ENCODE measurements at regions not wholly inside any gene's neighbourhood (a gene's known extent, or its start where the extent isn't known, plus 50 kb on each side); places are given as distances from the start of the nearest gene placed in this dataset.
"Not testable (repeated sequence)": the region's sequence is repeated elsewhere in the genome, so short reads cannot be mapped to it uniquely, and the experiment has no call there.

GRCh38 chr21:26238646-26239045 is 68.1 kb upstream of the APP start:
- H3K4me1 ChIP-seq: no peaks in the 10 kb centered on the region
- H3K9me3 ChIP-seq: no peaks in the 10 kb centered on the region
- H3K36me3 ChIP-seq: no peaks in the 10 kb centered on the region
- DNase-seq: no peak
- in situ Hi-C loops (cut with MboI; ENCODE audit: low pct_ligation_motif_present in 1 of 4, low pct_unique_long_range_greater_than_20kb in 1 of 4, low sequenced_read_pairs in 3 of 4) (no loop called here), intact Hi-C loops (cut with DNase I; ENCODE audit: low total_unique reads) (no loop called here)
- no peak overlapping the region for H3K4me3 ChIP-seq
- TF ChIP-seq EP300 (IDR thresholded peaks at IDR 0.05; ENCODE audit: low read depth) (no peak), CTCF (IDR thresholded peaks at IDR 0.05) (no peak), POLR2AphosphoS5 (IDR thresholded peaks at IDR 0.05) (no peak), POLR2A (IDR thresholded peaks at IDR 0.05) (no peak)
- H3K27me3 ChIP-seq: no peaks in the 10 kb centered on the region
- no peak overlapping the region for H3K27ac ChIP-seq
- WGBS, 2 donors (ENCODE audit: low coverage in 1 of 2): 68% methylated on average over 3 of the region's 3 CpGs

- no peaks in the 10 kb centered on the region for H3K4me1 ChIP-seq
- in situ Hi-C loops (cut with MboI; ENCODE audit: low pct_ligation_motif_present in 1 of 4, low pct_unique_long_range_greater_than_20kb in 1 of 4, low sequenced_read_pairs in 3 of 4) (no loop called here), intact Hi-C loops (cut with DNase I; ENCODE audit: low total_unique reads) (no loop called here)
- 86 to 100% methylated on average over 1 to 4 of the region's 4 CpGs for WGBS, 2 donors (ENCODE audit: low coverage in 1 of 2)
- H3K27ac ChIP-seq: no peak overlapping the region
- DNase-seq: no peak
- H3K27me3 ChIP-seq: no peaks in the 10 kb centered on the region
- no peaks in the 10 kb centered on the region for H3K9me3 ChIP-seq
- H3K4me3 ChIP-seq: no peak overlapping the region
- no peaks in the 10 kb centered on the region for H3K36me3 ChIP-seq
- TF ChIP-seq POLR2A (IDR thresholded peaks at IDR 0.05) (no peak), POLR2AphosphoS5 (IDR thresholded peaks at IDR 0.05) (no peak), CTCF (IDR thresholded peaks at IDR 0.05) (no peak), EP300 (IDR thresholded peaks at IDR 0.05; ENCODE audit: low read depth) (no peak)
Measured at GRCh38 chr21:26236281-26236680, 65.7 kb upstream of the APP start.

GRCh38 chr21:26233297-26233696 is 62.7 kb upstream of the APP start:
- intact Hi-C loops (cut with DNase I; ENCODE audit: low total_unique reads): loop anchor here (5.0 kb wide), 1 partner anchor 1174 kb away; no protein-coding TSS in a partner anchor
- in situ Hi-C loops (cut with MboI; ENCODE audit: low pct_ligation_motif_present in 1 of 4, low pct_unique_long_range_greater_than_20kb in 1 of 4, low sequenced_read_pairs in 3 of 4); H3K36me3 ChIP-seq; H3K9me3 ChIP-seq; H3K27me3 ChIP-seq; DNase-seq; H3K27ac ChIP-seq; H3K4me1 ChIP-seq; H3K4me3 ChIP-seq: not testable (repeated sequence)
- 83 to 85% methylated on average over 1 of the region's 1 CpG for WGBS, 2 donors (ENCODE audit: low coverage in 1 of 2)

GRCh38 chr21:26232491-26232890 is 61.9 kb upstream of the APP start:
- WGBS, 2 donors (ENCODE audit: low coverage in 1 of 2): 87 to 100% methylated on average over 1 to 8 of the region's 8 CpGs
- in situ Hi-C loops (cut with MboI; ENCODE audit: low pct_ligation_motif_present in 1 of 4, low pct_unique_long_range_greater_than_20kb in 1 of 4, low sequenced_read_pairs in 3 of 4); H3K4me1 ChIP-seq; H3K27me3 ChIP-seq; H3K4me3 ChIP-seq; DNase-seq; H3K27ac ChIP-seq; H3K9me3 ChIP-seq; H3K36me3 ChIP-seq: not testable (repeated sequence)
- intact Hi-C loops (cut with DNase I; ENCODE audit: low total_unique reads): loop anchor here (5.0 kb wide), 1 partner anchor 1175 kb away; no protein-coding TSS in a partner anchor

- TF ChIP-seq POLR2A (IDR thresholded peaks at IDR 0.05) (no peak), CTCF (IDR thresholded peaks at IDR 0.05) (no peak), EP300 (IDR thresholded peaks at IDR 0.05; ENCODE audit: low read depth) (no peak), POLR2AphosphoS5 (IDR thresholded peaks at IDR 0.05) (no peak)
- no peak overlapping the region for H3K27ac ChIP-seq
- 50 to 85% methylated on average over 2 of the region's 2 CpGs for WGBS, 2 donors (ENCODE audit: low coverage in 1 of 2)
- H3K9me3 ChIP-seq: no peaks in the 10 kb centered on the region
- in situ Hi-C loops (cut with MboI; ENCODE audit: low pct_ligation_motif_present in 1 of 4, low pct_unique_long_range_greater_than_20kb in 1 of 4, low sequenced_read_pairs in 3 of 4) (no loop called here), intact Hi-C loops (cut with DNase I; ENCODE audit: low total_unique reads) (no loop called here)
- no peaks in the 10 kb centered on the region for H3K4me1 ChIP-seq
- H3K4me3 ChIP-seq: no peak overlapping the region
- H3K27me3 ChIP-seq: no peaks in the 10 kb centered on the region
- no peak for DNase-seq
- no peaks in the 10 kb centered on the region for H3K36me3 ChIP-seq
Measured at GRCh38 chr21:26227130-26227529, 56.6 kb upstream of the APP start.

All from transverse colon (tissue), 4 donors.